BLaER1 (cell line): ENCODE measurements at regions not wholly inside any gene's neighbourhood (a gene's known extent, or its start where the extent isn't known, plus 50 kb on each side); places are given as distances from the start of the nearest gene placed in this dataset.

ENCODE experiments used
- H3K27ac ChIP-seq: shearing (Covaris generic); formaldehyde crosslinking; 2 replicates; pipeline ENCODE4 v1.8.1; 2022
- H3K27me3 ChIP-seq: shearing (Covaris generic); formaldehyde crosslinking; 2 replicates; pipeline ENCODE4 v1.8.1; 2022
- H3K36me3 ChIP-seq: shearing (Covaris generic); formaldehyde crosslinking; 2 replicates; pipeline ENCODE4 v1.8.1; 2022
- H3K4me1 ChIP-seq: shearing (Covaris generic); formaldehyde crosslinking; 2 replicates; pipeline ENCODE4 v1.8.1; 2022
- H3K4me2 ChIP-seq: shearing (Covaris generic); formaldehyde crosslinking; 2 replicates; pipeline ENCODE4 v1.8.1; 2022
- H3K4me3 ChIP-seq: shearing (Covaris generic); formaldehyde crosslinking; 2 replicates; pipeline ENCODE4 v1.8.1; 2022
- H3K9ac ChIP-seq: shearing (Covaris generic); formaldehyde crosslinking; 2 replicates; pipeline ENCODE4 v1.8.1; 2022
- H3K9me3 ChIP-seq: shearing (Covaris generic); formaldehyde crosslinking; 2 replicates; pipeline ENCODE4 v1.8.1; 2022
- H4K20me1 ChIP-seq: shearing (Covaris generic); formaldehyde crosslinking; 2 replicates; pipeline ENCODE4 v1.8.1; 2022
- Cebpa-rat ChIP-seq: shearing (Covaris generic); IDR thresholded peaks from 2 replicates; pipeline ENCODE4 v1.8.1; 2022

DNA sequence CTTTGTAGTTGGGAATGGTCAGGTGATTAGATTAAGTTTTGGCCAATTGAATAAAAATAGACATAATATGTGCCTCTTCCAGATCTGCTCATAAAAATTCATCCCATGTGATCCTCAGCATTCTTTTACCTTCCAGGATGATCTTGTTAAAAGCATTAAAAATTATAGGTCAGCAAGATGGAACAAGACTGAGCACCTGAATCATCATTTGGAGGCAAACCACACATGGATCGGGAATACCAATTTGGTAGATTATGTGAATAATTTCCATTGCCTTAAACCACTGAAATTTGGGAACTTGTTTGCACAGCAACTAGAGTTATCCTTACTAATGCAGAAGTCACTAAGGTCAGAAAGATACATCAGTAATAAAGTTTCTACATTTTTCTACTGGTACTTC lies 681.4 kb upstream of the ADGRL2 start:
- Histone ChIP-seq H3K4me2 (no peak overlapping the region), H4K20me1 (no peaks in the 10 kb centered on the region), H3K36me3 (no peaks in the 10 kb centered on the region), H3K4me3 (no peak overlapping the region), H3K9ac (no peak overlapping the region), H3K9me3 (no peaks in the 10 kb centered on the region), H3K27ac (no peak overlapping the region), H3K4me1 (no peaks in the 10 kb centered on the region), H3K27me3 (no peaks in the 10 kb centered on the region)
- TF ChIP-seq Cebpa-rat: no peak

DNA sequence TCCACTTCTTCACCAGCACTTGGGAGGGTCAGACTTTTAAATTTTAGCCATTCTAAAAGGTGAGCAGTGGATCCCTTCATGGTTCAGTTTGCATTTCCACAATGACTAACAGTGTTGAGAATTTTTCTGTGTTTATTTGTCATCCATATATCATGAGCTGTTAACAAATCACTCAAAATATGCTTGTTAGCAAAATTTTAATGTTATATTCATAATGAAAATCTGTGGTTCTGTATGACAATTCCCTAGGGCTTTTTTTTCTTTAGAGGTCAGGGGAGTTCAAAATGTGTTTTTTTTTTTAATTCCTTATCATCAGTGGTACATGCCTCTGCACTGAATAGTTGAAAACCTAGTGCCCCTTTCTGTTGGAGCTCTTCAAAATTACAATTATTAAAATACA lies 682.2 kb upstream of the ADGRL2 start:
- no peak overlapping the region for H3K9ac ChIP-seq
- H3K36me3 ChIP-seq: no peaks in the 10 kb centered on the region
- no peak overlapping the region for H3K4me2 ChIP-seq
- no peaks in the 10 kb centered on the region for H3K9me3 ChIP-seq
- no peak overlapping the region for H3K4me3 ChIP-seq
- H3K27me3 ChIP-seq: no peaks in the 10 kb centered on the region
- no peaks in the 10 kb centered on the region for H4K20me1 ChIP-seq
- no peaks in the 10 kb centered on the region for H3K4me1 ChIP-seq
- no peak overlapping the region for H3K27ac ChIP-seq
- TF ChIP-seq Cebpa-rat: no peak

DNA sequence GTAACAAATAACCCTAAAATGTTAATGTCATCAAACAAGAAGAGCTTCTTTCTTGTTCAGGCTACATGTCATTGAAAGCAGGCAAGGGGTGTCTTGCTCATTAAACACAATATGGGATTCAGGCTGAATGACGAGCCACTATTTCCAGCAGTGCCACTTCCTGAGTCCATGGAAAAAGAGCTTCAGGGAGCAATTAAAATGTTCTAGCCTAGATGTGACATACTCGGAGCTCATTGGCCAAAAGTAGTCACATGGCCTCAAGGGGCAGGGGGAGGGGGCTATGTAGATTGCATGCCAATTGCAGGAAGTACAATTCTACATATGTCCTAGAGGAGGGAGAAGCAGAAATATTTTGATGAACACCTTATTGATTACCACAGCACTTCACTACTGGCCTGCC lies 685.3 kb upstream of the ADGRL2 start:
- H4K20me1 ChIP-seq: no peaks in the 10 kb centered on the region
- H3K27me3 ChIP-seq: no peaks in the 10 kb centered on the region
- no peak overlapping the region for H3K4me3 ChIP-seq
- H3K27ac ChIP-seq: no peak overlapping the region
- no peak for TF ChIP-seq Cebpa-rat
- no peaks in the 10 kb centered on the region for H3K9me3 ChIP-seq
- no peaks in the 10 kb centered on the region for H3K36me3 ChIP-seq
- no peaks in the 10 kb centered on the region for H3K4me1 ChIP-seq
- no peak overlapping the region for H3K9ac ChIP-seq
- H3K4me2 ChIP-seq: no peak overlapping the region

DNA sequence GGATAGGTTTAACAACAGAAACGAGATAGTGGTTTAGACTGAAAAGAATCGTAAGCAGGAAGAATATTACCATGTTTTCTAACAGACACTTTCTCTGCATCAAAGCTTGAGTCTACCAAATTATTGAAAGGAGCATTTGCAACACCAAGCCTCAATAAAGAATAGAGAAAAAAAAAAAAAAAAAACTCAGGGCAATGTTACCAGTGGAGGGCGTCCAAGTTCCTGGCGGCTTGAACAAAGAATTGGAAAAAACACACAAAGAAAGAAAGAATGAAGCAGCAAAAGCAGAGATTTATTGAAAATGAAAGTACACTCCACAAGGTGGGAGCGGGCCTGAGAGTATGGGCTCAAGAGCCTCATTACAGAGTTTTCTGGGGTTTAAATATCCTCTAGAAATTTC lies 686.5 kb upstream of the ADGRL2 start:
- no peak overlapping the region for H3K4me3 ChIP-seq
- H3K4me1 ChIP-seq: no peaks in the 10 kb centered on the region
- no peaks in the 10 kb centered on the region for H4K20me1 ChIP-seq
- no peak for TF ChIP-seq Cebpa-rat
- no peak overlapping the region for H3K27ac ChIP-seq
- H3K4me2 ChIP-seq: no peak overlapping the region
- no peaks in the 10 kb centered on the region for H3K9me3 ChIP-seq
- no peaks in the 10 kb centered on the region for H3K27me3 ChIP-seq
- H3K9ac ChIP-seq: no peak overlapping the region
- H3K36me3 ChIP-seq: no peaks in the 10 kb centered on the region

- no peak overlapping the region for H3K4me3 ChIP-seq
- TF ChIP-seq Cebpa-rat: no peak
- no peaks in the 10 kb centered on the region for H4K20me1 ChIP-seq
- no peak overlapping the region for H3K9ac ChIP-seq
- H3K9me3 ChIP-seq: no peaks in the 10 kb centered on the region
- H3K27ac ChIP-seq: no peak overlapping the region
- H3K27me3 ChIP-seq: no peaks in the 10 kb centered on the region
- no peaks in the 10 kb centered on the region for H3K36me3 ChIP-seq
- H3K4me1 ChIP-seq: no peaks in the 10 kb centered on the region
- no peak overlapping the region for H3K4me2 ChIP-seq
Measured at GRCh38 chr1:81113688-81114087, 687.0 kb upstream of the ADGRL2 start.

- H3K4me2 ChIP-seq: no peak overlapping the region
Measured at GRCh38 chr1:81111818-81112217, 688.9 kb upstream of the ADGRL2 start.

DNA sequence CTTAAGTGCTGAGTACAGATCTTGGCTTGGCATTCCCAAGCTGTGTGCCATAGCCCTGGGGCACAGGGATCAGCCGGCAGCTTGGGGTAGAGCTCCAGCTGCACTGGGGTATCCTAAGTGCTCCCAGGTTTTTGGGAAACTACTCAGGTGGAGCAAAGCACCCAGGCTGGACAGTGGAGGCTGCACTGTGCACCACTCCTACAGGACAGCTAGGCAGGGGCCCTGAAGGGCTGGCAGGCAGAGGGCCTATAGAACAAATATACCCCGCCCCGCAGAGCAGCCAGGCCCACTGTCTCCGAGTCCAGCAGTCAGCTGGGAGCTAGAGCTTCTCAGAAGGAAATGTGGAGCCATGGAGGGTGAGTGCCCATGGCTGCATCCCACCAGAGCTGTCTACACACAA lies 691.7 kb upstream of the ADGRL2 start:
- Histone ChIP-seq H3K9me3 (no peaks in the 10 kb centered on the region), H3K27ac (no peak overlapping the region), H3K9ac (no peak overlapping the region), H3K4me1 (no peaks in the 10 kb centered on the region), H3K4me2 (no peak overlapping the region), H3K27me3 (no peaks in the 10 kb centered on the region), H3K4me3 (no peak overlapping the region), H4K20me1 (no peaks in the 10 kb centered on the region), H3K36me3 (no peaks in the 10 kb centered on the region)
- no peak for TF ChIP-seq Cebpa-rat

More at GRCh38 chr1:81111818-81112217, 688.9 kb upstream of the ADGRL2 start:
- Histone ChIP-seq H3K4me3 (no peak overlapping the region), H3K9me3 (no peaks in the 10 kb centered on the region), H3K9ac (no peak overlapping the region), H3K27ac (no peak overlapping the region), H3K4me1 (no peaks in the 10 kb centered on the region), H3K27me3 (no peaks in the 10 kb centered on the region), H3K36me3 (no peaks in the 10 kb centered on the region), H4K20me1 (no peaks in the 10 kb centered on the region)
- no peak for TF ChIP-seq Cebpa-rat

- Histone ChIP-seq H3K4me2 (no peak overlapping the region), H3K9ac (no peak overlapping the region), H3K36me3 (no peaks in the 10 kb centered on the region), H3K9me3 (no peaks in the 10 kb centered on the region), H3K4me1 (no peaks in the 10 kb centered on the region), H3K27ac (no peak overlapping the region), H3K27me3 (no peaks in the 10 kb centered on the region), H3K4me3 (no peak overlapping the region), H4K20me1 (no peaks in the 10 kb centered on the region)
- no peak for TF ChIP-seq Cebpa-rat
Measured at GRCh38 chr1:81097860-81098259, 702.9 kb upstream of the ADGRL2 start.

DNA sequence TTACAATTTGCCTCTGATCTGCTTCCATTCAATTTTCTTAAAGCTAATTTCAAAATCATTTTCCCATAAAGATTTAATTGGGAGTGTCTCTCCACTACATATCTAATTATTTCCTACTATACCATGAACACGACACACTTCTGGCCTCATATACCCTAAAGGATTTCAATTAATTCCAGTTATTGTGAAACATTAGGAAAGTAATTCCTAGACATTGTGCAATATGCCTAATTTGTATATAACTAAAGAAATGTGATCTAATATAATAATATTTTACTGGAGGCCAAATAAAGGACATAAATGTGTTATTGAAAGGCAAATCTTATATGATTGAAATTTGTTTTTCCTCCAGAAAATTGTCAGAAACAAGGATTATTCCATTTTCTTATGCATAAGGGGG lies 727.2 kb upstream of the ADGRL2 start:
- Histone ChIP-seq H3K4me3 (no peak overlapping the region), H3K4me1 (no peaks in the 10 kb centered on the region), H3K4me2 (no peak overlapping the region), H4K20me1 (no peaks in the 10 kb centered on the region), H3K27me3 (no peaks in the 10 kb centered on the region), H3K36me3 (no peaks in the 10 kb centered on the region), H3K27ac (no peak overlapping the region), H3K9ac (no peak overlapping the region), H3K9me3 (no peaks in the 10 kb centered on the region)
- TF ChIP-seq Cebpa-rat: no peak

- H3K4me1 ChIP-seq: no peaks in the 10 kb centered on the region
- no peaks in the 10 kb centered on the region for H3K36me3 ChIP-seq
- no peaks in the 10 kb centered on the region for H3K27me3 ChIP-seq
- H3K27ac ChIP-seq: no peak overlapping the region
- no peak overlapping the region for H3K9ac ChIP-seq
- H3K4me2 ChIP-seq: no peak overlapping the region
- TF ChIP-seq Cebpa-rat: no peak
- H4K20me1 ChIP-seq: no peaks in the 10 kb centered on the region
- H3K4me3 ChIP-seq: no peak overlapping the region
- H3K9me3 ChIP-seq: no peaks in the 10 kb centered on the region
Measured at GRCh38 chr1:81071969-81072753, 728.6 kb upstream of the ADGRL2 start.
